ENCODE measurements at regions not wholly inside any gene's neighbourhood (a gene's known extent, or its start where the extent isn't known, plus 50 kb on each side); places are given as distances from the start of the nearest gene placed in this dataset.

GRCh38 chr2:14480120-14480519 lies 152.4 kb upstream of the LRATD1 start:
- no peaks in the 10 kb centered on the region for H3K36me3 ChIP-seq (replicated peaks in 1 of 2; ENCODE audit: control extremely low read depth in 1 of 2, control insufficient read depth in 1 of 2, extremely low read depth in 1 of 2, insufficient read depth in 2 of 2, low read length in 1 of 2)
- ATAC-seq (ENCODE audit: low read depth) (no peak), DNase-seq (no peak)
- ChIA-PET POLR2A (no interaction called here), CTCF (no interaction called here)
- TF ChIP-seq CTCF (IDR thresholded peaks at IDR 0.05) (no peak), EZH2 (IDR thresholded peaks at IDR 0.05; ENCODE audit: borderline replicate concordance, insufficient read depth, low read depth, low read length, poor library complexity, severe bottlenecking) (no peak)
- no CpG with 5 or more reads among the region's 2 CpGs for WGBS (ENCODE audit: insufficient coverage)
- Mint-ChIP-seq H3K4me1 (no peaks in the 10 kb centered on the region), H3K27ac (no peak overlapping the region), H3K9me3 (ENCODE audit: insufficient read depth) (no peaks in the 10 kb centered on the region), H3K27me3 (no peaks in the 10 kb centered on the region), H3K4me3 (no peak overlapping the region)
- H4K20me1 ChIP-seq (ENCODE audit: control insufficient read depth, insufficient read depth, low read length, poor library complexity, severe bottlenecking): no peaks in the 10 kb centered on the region
- intact Hi-C loops (cut with micrococcal nuclease): no loop called here
- no peaks in the 10 kb centered on the region for H3K4me1 ChIP-seq (ENCODE audit: control insufficient read depth in 2 of 2, insufficient read depth in 2 of 2, low read length in 2 of 2)
- no peak overlapping the region for H3K27ac ChIP-seq (ENCODE audit: low read length in 2 of 2)
- H3K4me3 ChIP-seq (ENCODE audit: control extremely low read depth in 1 of 5, extremely low read depth in 1 of 5, insufficient read depth in 1 of 5, low read depth in 2 of 5, low read length in 4 of 5): no peak overlapping the region
- H2AFZ ChIP-seq (ENCODE audit: insufficient read depth, low read depth, low read length, poor library complexity, severe bottlenecking): no peak overlapping the region
- H3K27me3 ChIP-seq (replicated peaks in 1 of 4; ENCODE audit: control extremely low read depth in 1 of 4, control insufficient read depth in 3 of 4, insufficient read depth in 4 of 4, low read length in 3 of 4): no peaks in the 10 kb centered on the region
- no peak overlapping the region for H3K4me2 ChIP-seq (replicated peaks; ENCODE audit: low read depth, low read length, poor library complexity, severe bottlenecking)
- peaks cover 0 to 1% (median 0%) of the 10 kb centered on the region in 3 donors for H3K9me3 ChIP-seq (ENCODE audit: control extremely low read depth in 1 of 3, control insufficient read depth in 2 of 3, insufficient read depth in 1 of 3, low read length in 2 of 3)
- no peaks in the 10 kb centered on the region for H3K79me2 ChIP-seq (ENCODE audit: control insufficient read depth, insufficient read depth, low read length)
- H3K9ac ChIP-seq (ENCODE audit: low read length): no peak overlapping the region

GRCh38 chr2:14480906-14481305 lies 151.6 kb upstream of the LRATD1 start:
- Mint-ChIP-seq H3K9me3 (ENCODE audit: insufficient read depth) (peaks cover 2% of the 10 kb centered on the region), H3K4me1 (no peaks in the 10 kb centered on the region), H3K27ac (no peak overlapping the region), H3K27me3 (no peaks in the 10 kb centered on the region), H3K4me3 (no peak overlapping the region)
- WGBS (ENCODE audit: insufficient coverage): 100% methylated on average over 1 of the region's 1 CpG
- Histone ChIP-seq H3K27me3 (replicated peaks in 1 of 4; ENCODE audit: control extremely low read depth in 1 of 4, control insufficient read depth in 3 of 4, insufficient read depth in 4 of 4, low read length in 3 of 4) (no peaks in the 10 kb centered on the region), H4K20me1 (ENCODE audit: control insufficient read depth, insufficient read depth, low read length, poor library complexity, severe bottlenecking) (no peaks in the 10 kb centered on the region), H3K4me2 (replicated peaks; ENCODE audit: low read depth, low read length, poor library complexity, severe bottlenecking) (no peak overlapping the region), H3K79me2 (ENCODE audit: control insufficient read depth, insufficient read depth, low read length) (no peaks in the 10 kb centered on the region), H3K36me3 (replicated peaks in 1 of 2; ENCODE audit: control extremely low read depth in 1 of 2, control insufficient read depth in 1 of 2, extremely low read depth in 1 of 2, insufficient read depth in 2 of 2, low read length in 1 of 2) (no peaks in the 10 kb centered on the region), H3K4me1 (ENCODE audit: control insufficient read depth in 2 of 2, insufficient read depth in 2 of 2, low read length in 2 of 2) (no peaks in the 10 kb centered on the region), H3K9ac (ENCODE audit: low read length) (no peak overlapping the region), H3K4me3 (ENCODE audit: control extremely low read depth in 1 of 5, extremely low read depth in 1 of 5, insufficient read depth in 1 of 5, low read depth in 2 of 5, low read length in 4 of 5) (no peak overlapping the region), H3K9me3 (ENCODE audit: control extremely low read depth in 1 of 3, control insufficient read depth in 2 of 3, insufficient read depth in 1 of 3, low read length in 2 of 3) (peaks cover 0 to 1% (median 0%) of the 10 kb centered on the region in 3 donors), H3K27ac (ENCODE audit: low read length in 2 of 2) (no peak overlapping the region), H2AFZ (ENCODE audit: insufficient read depth, low read depth, low read length, poor library complexity, severe bottlenecking) (no peak overlapping the region)
- POLR2A ChIA-PET: no interaction called here
- CTCF ChIA-PET: no interaction called here
- ATAC-seq (ENCODE audit: low read depth) (no peak), DNase-seq (no peak)
- intact Hi-C loops (cut with micrococcal nuclease): no loop called here
- TF ChIP-seq CTCF (IDR thresholded peaks at IDR 0.05) (no peak), EZH2 (IDR thresholded peaks at IDR 0.05; ENCODE audit: borderline replicate concordance, insufficient read depth, low read depth, low read length, poor library complexity, severe bottlenecking) (no peak)

Data from B cell (primary cell).